GM19351 (cell line): ENCODE measurements at regions not wholly inside any gene's neighbourhood (a gene's known extent, or its start where the extent isn't known, plus 50 kb on each side); places are given as distances from the start of the nearest gene placed in this dataset.
A peak's percentile ranks its signal among the peaks of the same experiment; 100 is the strongest.

Experiments
- ATAC-seq: cut with Tn5 transposase; IDR thresholded peaks from one replicate; pipeline ENCODE4 v1.9.1; 2021; ENCODE audit warnings: mild to moderate bottlenecking, moderate library complexity; ENCODE audit not compliant: unreplicated experiment

DNA sequence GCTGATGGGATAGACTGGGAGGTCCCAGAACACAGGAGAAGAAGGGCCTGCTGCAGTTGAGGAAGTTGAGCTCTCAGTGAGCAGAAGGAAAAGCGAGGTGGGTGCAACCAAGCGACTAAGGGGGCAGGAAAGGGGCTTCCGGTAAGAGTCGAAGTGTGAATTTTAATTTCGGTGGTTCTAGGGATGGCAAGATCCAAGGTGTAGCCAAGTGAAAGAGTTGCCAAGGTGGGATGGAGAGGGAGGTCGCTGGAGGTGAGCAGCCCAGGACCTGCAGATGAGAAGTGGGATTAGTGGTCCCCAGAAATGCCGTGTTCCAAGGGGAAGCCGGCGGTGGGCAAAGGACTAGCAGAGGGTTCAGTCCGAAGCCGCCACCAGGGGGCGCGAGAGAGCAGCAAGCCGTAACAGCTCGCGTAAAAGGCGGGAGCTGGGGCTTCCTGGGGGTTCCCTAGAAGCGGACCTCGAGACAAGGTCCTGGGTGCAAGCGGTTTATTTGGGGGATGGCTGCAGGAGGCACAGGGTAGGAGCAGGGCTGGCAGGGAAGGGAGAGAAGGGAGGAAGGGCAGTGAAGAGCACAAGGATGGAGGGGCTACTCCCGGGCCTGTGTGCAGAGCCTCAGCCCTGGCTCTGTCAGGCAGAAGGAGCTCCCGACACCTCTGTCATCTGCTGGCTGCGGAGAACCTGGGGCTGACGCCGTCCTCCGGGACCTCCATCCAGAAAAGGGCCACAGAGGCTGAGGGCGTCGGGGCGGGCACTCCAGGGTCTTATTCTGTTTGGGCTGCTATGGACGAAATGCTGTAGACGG, 103.6 kb downstream of the PAX1 start:
- ATAC-seq: peak; percentile 55

DNA sequence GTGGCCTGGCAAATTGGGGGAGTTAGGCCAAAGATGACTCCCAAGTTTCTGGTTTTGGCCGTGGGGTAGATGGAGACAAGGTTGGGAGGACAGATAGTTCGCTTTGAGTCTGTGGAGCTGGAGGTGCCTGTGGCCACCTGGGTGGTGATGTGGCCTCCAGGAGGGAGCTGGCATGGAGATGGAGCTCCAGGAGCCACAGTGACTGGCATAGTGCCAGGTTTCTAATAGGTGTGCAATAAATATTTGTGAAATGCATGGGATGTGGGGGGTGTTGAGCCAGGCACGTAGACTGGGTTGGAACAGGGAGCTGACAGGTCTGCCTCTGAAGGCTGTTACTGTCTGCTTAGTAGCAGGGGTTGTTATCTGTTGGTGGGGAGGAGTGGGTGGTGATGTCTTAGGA, 102.7 kb downstream of the PAX1 start:
- no peak for ATAC-seq

DNA sequence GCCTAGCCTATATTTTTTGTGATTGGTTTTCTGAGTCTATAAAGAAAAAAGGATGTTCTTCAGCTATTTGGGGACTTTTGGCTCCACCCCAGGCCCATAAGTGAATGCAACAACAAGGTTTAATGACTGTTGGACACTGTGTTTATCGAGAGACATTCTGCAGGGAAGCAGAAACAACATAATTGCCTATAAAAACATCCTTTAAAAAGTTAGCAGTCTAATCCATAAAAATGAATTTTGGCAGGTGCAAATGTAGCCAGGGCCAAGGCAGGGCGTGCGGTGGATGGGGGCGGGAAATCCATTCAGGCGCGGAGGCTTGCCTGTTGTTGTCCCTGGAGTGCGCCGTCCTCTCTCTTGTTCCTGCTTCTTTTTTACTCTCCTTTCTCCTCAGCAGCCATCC, 99.3 kb downstream of the PAX1 start:
- ATAC-seq: no peak

DNA sequence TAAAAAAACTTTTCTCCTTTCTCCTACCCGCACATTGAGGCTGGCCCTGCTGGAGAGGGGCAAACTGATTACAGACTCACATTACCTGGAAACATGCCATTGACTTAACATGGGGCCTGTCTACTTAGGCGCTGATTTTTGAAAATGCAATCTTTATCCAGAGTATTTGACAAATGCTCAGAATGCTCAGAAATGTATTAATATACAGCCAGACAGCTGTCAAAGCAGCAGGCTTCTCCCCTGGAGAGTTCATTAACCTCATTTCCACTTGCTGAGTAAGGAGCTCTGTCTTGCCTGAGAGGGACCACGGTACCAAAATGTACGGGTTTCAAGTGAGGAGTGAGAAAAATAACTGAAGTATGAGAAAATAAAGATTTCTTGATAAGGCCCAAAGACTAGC, 95.7 kb downstream of the PAX1 start:
- no peak for ATAC-seq

DNA sequence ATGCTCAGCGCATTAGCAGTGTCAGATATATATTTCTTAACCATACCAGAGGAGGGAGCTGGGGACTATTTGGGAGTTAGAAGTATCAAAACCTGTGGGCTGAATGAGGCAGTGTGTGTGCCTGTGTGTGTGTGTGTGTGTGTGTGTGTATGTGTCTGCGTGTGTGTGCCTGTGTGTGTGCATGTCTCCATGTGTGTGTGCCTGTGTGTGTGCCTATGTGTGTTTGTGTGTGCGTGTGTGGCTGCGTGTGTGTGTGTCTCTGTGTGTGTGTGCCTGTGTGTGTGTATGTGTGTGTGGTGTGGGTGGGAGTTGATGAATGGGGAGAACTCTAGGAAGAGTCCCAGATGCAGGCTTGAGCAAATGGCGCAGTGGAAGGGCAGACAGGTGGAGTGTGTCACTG, 92.9 kb downstream of the PAX1 start:
- no peak for ATAC-seq

DNA sequence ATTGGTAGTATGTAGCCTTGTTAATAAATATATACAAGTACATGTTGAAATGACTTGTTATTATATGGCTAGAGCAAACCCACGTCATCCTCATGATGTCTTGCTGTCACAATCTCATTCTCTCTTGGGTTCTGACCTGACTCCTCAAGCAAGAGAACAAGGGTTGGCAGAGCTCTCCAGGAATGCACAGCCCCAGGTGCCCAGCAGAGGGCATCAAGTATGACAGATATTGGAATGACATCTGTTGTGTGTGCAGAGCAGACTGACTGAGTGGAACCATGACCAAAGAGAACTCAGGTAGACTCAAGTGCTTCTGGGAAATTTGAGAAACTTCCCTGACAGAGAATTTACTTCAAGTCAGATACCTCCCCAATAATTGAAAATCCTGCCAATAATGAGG, 90.6 kb downstream of the PAX1 start:
- no peak for ATAC-seq

DNA sequence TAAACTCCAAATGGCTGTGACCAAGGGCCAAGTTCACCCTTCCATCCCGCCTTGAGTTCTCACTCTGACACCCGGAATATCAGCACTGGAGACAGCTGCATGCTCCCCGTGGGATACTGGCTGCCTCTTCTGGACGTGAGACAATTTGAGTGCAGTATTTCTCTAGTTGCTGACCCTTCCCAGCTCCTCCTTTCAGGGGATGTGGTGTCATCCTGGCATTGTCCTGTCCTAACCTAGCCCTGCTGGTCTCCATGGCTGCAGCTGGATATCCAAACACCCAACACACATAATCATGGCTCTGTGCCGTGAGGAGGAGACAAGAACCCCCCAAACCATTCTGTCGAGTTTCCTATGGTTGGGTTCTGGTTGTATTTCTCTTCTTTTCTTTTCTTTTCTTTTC, 82.6 kb downstream of the PAX1 start:
- no peak for ATAC-seq

DNA sequence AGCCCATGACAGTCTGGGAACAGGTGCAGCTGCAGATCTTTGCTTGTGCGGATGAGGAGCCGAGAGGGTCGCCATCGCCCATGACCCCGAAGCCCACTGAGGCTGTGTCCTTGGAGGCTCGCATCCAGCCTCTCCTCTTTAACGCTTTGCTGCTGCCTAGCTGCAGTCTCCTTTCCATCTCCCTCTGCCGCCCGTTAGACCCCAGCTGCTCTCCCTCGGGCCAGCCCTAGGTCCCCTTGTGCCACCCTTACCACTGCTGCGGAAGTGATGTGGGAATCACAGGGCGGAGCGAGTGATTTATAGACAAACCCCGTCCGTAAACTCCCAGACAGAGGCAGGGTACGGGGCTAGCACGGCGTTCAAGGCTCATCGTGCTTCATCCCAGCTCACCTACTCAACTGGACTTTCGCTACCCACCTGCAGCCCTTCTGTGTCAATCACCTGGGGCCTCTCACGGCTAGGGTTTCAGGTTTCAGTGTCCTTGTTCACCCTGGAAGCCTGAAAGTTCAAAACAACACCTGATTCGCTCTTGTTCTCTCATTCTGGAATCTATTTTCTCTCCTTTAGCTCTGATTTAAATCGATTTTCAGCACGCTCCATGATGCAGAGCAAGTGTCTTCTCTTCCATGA, 76.1 kb downstream of the PAX1 start:
- ATAC-seq: no peak

DNA sequence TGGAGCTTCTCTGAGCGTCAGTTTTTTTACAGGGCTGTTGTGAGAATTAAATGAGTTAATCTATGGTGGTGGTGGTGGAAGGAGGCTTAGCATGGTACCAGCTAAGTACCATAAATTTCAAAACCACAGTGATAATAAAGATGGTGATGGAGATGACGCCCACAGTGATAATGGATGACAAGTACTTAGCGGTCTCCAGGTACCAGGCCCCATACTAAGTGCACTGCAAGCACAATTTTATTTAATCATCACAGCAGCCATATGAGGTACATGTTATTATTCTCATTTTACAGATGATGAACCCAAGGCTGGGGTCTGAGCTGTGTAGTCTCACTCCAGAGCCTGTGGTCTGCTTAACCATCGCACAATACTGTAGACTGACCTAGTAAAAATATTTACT, 75.1 kb downstream of the PAX1 start:
- no peak for ATAC-seq
